SK-N-SH (cell line): ENCODE measurements at regions not wholly inside any gene's neighbourhood (a gene's known extent, or its start where the extent isn't known, plus 50 kb on each side); places are given as distances from the start of the nearest gene placed in this dataset.

Source experiments
- CHD2 ChIP-seq: fragments of 150-350 bp; IDR thresholded peaks from 2 replicates; pipeline ENCODE4 v1.6.1; 2018; ENCODE audit warnings: low read length; ENCODE audit not compliant: partially characterized antibody
- CTCF ChIP-seq: fragments of 200-600 bp; sonication (generic); IDR thresholded peaks from 2 replicates; pipeline ENCODE4 v1.6.1; 2017; ENCODE audit warnings: antibody characterized with exemption, mild to moderate bottlenecking, moderate library complexity
- EZH2phosphoT487 ChIP-seq: fragments of 200-600 bp; sonication (generic); IDR thresholded peaks from 2 replicates; pipeline ENCODE4 v1.6.1; 2017; ENCODE audit warnings: low read depth, mixed run types, mild to moderate bottlenecking, antibody characterized with exemption, moderate library complexity, borderline replicate concordance
- MXI1 ChIP-seq: IDR thresholded peaks from 2 replicates; pipeline ENCODE4 v1.6.1; 2012; ENCODE audit warnings: mild to moderate bottlenecking, low read depth, low read length, improper control_type of control experiment
- NRF1 ChIP-seq: IDR thresholded peaks from 2 replicates; pipeline ENCODE4 v1.6.1; 2012; ENCODE audit warnings: low read depth, mild to moderate bottlenecking, low read length
- PBX3 ChIP-seq: IDR thresholded peaks from 2 replicates; pipeline ENCODE4; 2012
- POLR2AphosphoS5 ChIP-seq: IDR thresholded peaks from 2 replicates; pipeline ENCODE4 v1.6.1; 2012; ENCODE audit warnings: low read depth, low read length
- RCOR1 ChIP-seq: fragments of 150-350 bp; IDR thresholded peaks from 2 replicates; pipeline ENCODE4 v1.6.1; 2017; ENCODE audit warnings: antibody characterized with exemption, low read length
- REST ChIP-seq: IDR thresholded peaks from 2 replicates; pipeline ENCODE4 v1.6.1; 2012; ENCODE audit warnings: mild to moderate bottlenecking, low read depth, low read length, moderate library complexity
- RFX5 ChIP-seq: IDR thresholded peaks from 2 replicates; pipeline ENCODE4 v1.6.1; 2012; ENCODE audit warnings: mild to moderate bottlenecking, improper control_type of control experiment, low read length
- RXRA ChIP-seq: IDR thresholded peaks from 2 replicates; pipeline ENCODE4 v1.4.0; 2012; ENCODE audit warnings: low read depth, mild to moderate bottlenecking, borderline replicate concordance
- SMC3 ChIP-seq: IDR thresholded peaks from 2 replicates; pipeline ENCODE4 v1.6.1; 2012; ENCODE audit warnings: low read depth, low read length, improper control_type of control experiment
- TCF12 ChIP-seq: IDR thresholded peaks from 2 replicates; pipeline ENCODE4 v1.4.0; 2012
- TF ChIP-seq, protein P1 (sequence below): fragments of 150-350 bp; IDR thresholded peaks from 2 replicates; pipeline ENCODE4 v1.6.1; 2016; ENCODE audit warnings: mild to moderate bottlenecking, low read depth, low read length

GRCh38 chr6:48315915-48316314, 204.9 kb upstream of the PTCHD4 start:
- no peak for TF ChIP-seq CHD2
- no peak for TF ChIP-seq CTCF
- TF ChIP-seq PBX3: no peak
- no peak for TF ChIP-seq RCOR1
- no peak for TF ChIP-seq SMC3
- TF ChIP-seq MXI1: no peak
- no peak for TF ChIP-seq RXRA
- TF ChIP-seq TCF12: no peak
- TF ChIP-seq EZH2phosphoT487: no peak
- TF ChIP-seq REST: no peak
- TF ChIP-seq POLR2AphosphoS5: no peak
- TF ChIP-seq, protein P1, sequence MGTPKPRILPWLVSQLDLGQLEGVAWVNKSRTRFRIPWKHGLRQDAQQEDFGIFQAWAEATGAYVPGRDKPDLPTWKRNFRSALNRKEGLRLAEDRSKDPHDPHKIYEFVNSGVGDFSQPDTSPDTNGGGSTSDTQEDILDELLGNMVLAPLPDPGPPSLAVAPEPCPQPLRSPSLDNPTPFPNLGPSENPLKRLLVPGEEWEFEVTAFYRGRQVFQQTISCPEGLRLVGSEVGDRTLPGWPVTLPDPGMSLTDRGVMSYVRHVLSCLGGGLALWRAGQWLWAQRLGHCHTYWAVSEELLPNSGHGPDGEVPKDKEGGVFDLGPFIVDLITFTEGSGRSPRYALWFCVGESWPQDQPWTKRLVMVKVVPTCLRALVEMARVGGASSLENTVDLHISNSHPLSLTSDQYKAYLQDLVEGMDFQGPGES: no peak
- TF ChIP-seq RFX5: no peak
- TF ChIP-seq NRF1: no peak
